MM.1S (cell line): ENCODE measurements at regions not wholly inside any gene's neighbourhood (a gene's known extent, or its start where the extent isn't known, plus 50 kb on each side); places are given as distances from the start of the nearest gene placed in this dataset.

ENCODE experiments used
- DNase-seq: peaks from one replicate; pipeline ENCODE4 v3.0.0-alpha.2; 2015
- H2AFZ ChIP-seq: fragments of 300-600 bp; sonication (generic); 2 replicates; pipeline ENCODE4 v1.6.0; 2016; ENCODE audit warnings: antibody characterized with exemption, low read length
- H3F3A ChIP-seq: fragments of 300-600 bp; sonication (generic); 2 replicates; pipeline ENCODE4 v1.6.1; 2016; ENCODE audit warnings: mild to moderate bottlenecking, antibody characterized with exemption, low read length, moderate library complexity, mixed read lengths; ENCODE audit not compliant: insufficient read depth
- H3K27ac ChIP-seq: fragments of 300-600 bp; sonication (generic); 2 replicates; pipeline ENCODE4 v1.5.1; 2016; ENCODE audit warnings: mild to moderate bottlenecking, low read length
- H3K27me3 ChIP-seq: fragments of 300-600 bp; sonication (generic); replicated peaks from 2 replicates; pipeline ENCODE4 v1.6.0; 2016; ENCODE audit warnings: low read length; ENCODE audit not compliant: insufficient read depth
- H3K36me3 ChIP-seq: fragments of 300-600 bp; sonication (generic); replicated peaks from 2 replicates; pipeline ENCODE4 v1.6.1; 2016; ENCODE audit warnings: mild to moderate bottlenecking, low read length, mixed read lengths; ENCODE audit not compliant: insufficient read depth
- H3K4me1 ChIP-seq: fragments of 300-600 bp; sonication (generic); 2 replicates; pipeline ENCODE4 v1.6.1; 2016; ENCODE audit warnings: low read length, mixed read lengths
- H3K4me2 ChIP-seq: fragments of 300-600 bp; sonication (generic); 2 replicates; pipeline ENCODE4 v1.6.0; 2016; ENCODE audit warnings: low read depth, low read length
- H3K4me3 ChIP-seq: fragments of 300-600 bp; sonication (generic); 2 replicates; pipeline ENCODE4 v1.5.1; 2016; ENCODE audit warnings: low read length, mixed read lengths
- H3K79me2 ChIP-seq: fragments of 300-600 bp; sonication (generic); 2 replicates; pipeline ENCODE4 v1.6.1; 2016; ENCODE audit warnings: mixed run types, low read length, mixed read lengths
- H3K9ac ChIP-seq: fragments of 300-600 bp; sonication (generic); 2 replicates; pipeline ENCODE4 v1.6.1; 2016; ENCODE audit warnings: low read length, mixed read lengths
- H3K9me2 ChIP-seq: fragments of 300-600 bp; sonication (generic); replicated peaks from 2 replicates; pipeline ENCODE4 v1.6.1; 2016; ENCODE audit warnings: mild to moderate bottlenecking, low read length, mixed read lengths; ENCODE audit not compliant: insufficient read depth
- H3K9me3 ChIP-seq: fragments of 300-600 bp; sonication (generic); replicated peaks from 2 replicates; pipeline ENCODE4 v1.6.1; 2016; ENCODE audit warnings: mild to moderate bottlenecking, low read length, mixed read lengths; ENCODE audit not compliant: insufficient read depth
- H4K20me1 ChIP-seq: fragments of 300-600 bp; sonication (generic); 2 replicates; pipeline ENCODE4 v1.6.1; 2016; ENCODE audit warnings: mild to moderate bottlenecking, low read length, moderate library complexity, mixed read lengths; ENCODE audit not compliant: insufficient read depth
- EZH2 ChIP-seq: fragments of 300-600 bp; sonication (generic); optimal IDR thresholded peaks from 2 replicates; pipeline ENCODE3; 2017; ENCODE audit warnings: low read depth, mild to moderate bottlenecking, antibody characterized with exemption, low read length, mixed read lengths
- EZH2phosphoT487 ChIP-seq: fragments of 300-600 bp; sonication (generic); IDR thresholded peaks from 2 replicates; pipeline ENCODE4 v1.6.1; 2018; ENCODE audit warnings: antibody characterized with exemption, low read length
- TF ChIP-seq, protein P1 (sequence below): fragments of 300-600 bp; sonication (generic); IDR thresholded peaks from 2 replicates; pipeline ENCODE4 v1.5.1; 2016; ENCODE audit warnings: antibody characterized with exemption, low read length, mixed read lengths

DNA sequence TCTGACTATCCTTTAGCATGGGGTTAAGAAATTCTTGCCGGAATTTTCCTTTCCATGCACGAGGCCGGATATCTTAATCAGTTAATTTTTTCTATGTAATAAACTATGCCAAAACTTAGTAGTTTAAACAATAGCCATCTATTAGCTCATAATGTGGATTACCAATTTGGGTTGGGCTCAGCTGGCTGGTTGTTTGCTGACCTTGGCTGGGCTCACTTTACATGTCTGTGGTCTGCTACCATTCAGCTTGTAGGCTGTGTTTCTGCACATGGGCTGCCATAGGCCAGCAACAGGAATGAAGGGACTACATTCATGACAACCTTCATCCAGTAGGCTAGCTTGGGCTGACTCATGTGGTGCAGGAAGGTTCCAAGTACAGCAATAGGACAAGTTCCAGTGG is 56.0 kb upstream of the NTPCR start:
- Histone ChIP-seq H2AFZ (no peak overlapping the region), H3K9me3 (no peaks in the 10 kb centered on the region), H3K4me1 (no peaks in the 10 kb centered on the region), H4K20me1 (no peaks in the 10 kb centered on the region), H3F3A (no peaks in the 10 kb centered on the region), H3K9me2 (no peaks in the 10 kb centered on the region), H3K4me2 (no peak overlapping the region), H3K27ac (no peak overlapping the region), H3K4me3 (no peak overlapping the region), H3K36me3 (no peaks in the 10 kb centered on the region), H3K9ac (no peak overlapping the region), H3K27me3 (no peaks in the 10 kb centered on the region; the same call in 1 of the 2 replicates), H3K79me2 (no peaks in the 10 kb centered on the region)
- DNase-seq: no peak
- TF ChIP-seq, protein P1, sequence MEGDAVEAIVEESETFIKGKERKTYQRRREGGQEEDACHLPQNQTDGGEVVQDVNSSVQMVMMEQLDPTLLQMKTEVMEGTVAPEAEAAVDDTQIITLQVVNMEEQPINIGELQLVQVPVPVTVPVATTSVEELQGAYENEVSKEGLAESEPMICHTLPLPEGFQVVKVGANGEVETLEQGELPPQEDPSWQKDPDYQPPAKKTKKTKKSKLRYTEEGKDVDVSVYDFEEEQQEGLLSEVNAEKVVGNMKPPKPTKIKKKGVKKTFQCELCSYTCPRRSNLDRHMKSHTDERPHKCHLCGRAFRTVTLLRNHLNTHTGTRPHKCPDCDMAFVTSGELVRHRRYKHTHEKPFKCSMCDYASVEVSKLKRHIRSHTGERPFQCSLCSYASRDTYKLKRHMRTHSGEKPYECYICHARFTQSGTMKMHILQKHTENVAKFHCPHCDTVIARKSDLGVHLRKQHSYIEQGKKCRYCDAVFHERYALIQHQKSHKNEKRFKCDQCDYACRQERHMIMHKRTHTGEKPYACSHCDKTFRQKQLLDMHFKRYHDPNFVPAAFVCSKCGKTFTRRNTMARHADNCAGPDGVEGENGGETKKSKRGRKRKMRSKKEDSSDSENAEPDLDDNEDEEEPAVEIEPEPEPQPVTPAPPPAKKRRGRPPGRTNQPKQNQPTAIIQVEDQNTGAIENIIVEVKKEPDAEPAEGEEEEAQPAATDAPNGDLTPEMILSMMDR: no peak
- no peak for TF ChIP-seq EZH2
- TF ChIP-seq EZH2phosphoT487: no peak

DNA sequence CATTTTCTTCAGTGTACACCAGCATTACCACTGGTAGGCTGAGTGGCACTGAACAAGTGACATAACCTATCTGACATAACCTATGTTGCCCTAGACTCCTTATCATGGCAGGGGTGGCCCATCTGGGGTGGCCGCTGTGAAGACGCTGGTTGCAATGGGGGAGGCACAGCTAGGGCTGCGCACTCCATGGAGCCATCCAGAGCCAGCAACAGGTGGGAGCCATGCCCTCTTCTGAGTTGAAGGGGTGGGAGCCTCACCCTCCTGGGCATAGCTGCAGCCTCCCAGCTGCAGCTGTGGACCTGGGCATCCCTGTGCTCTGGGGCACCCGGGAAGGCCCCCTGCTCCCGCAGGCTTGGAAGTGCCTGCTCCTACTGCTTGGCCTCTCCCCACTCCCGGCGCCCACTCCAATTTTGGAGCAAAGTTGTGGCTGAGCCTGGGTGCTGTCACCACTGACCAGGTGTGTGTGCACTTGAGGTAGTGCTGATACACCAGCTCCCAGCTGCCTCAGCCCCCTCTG is 52.4 kb upstream of the NTPCR start:
- Histone ChIP-seq H3K4me2 (no peak overlapping the region), H3F3A (peaks cover 9% of the 10 kb centered on the region), H3K4me1 (peaks cover 16% of the 10 kb centered on the region), H3K9me3 (no peaks in the 10 kb centered on the region), H3K79me2 (no peaks in the 10 kb centered on the region), H3K4me3 (no peak overlapping the region), H2AFZ (no peak overlapping the region), H4K20me1 (no peaks in the 10 kb centered on the region), H3K36me3 (no peaks in the 10 kb centered on the region), H3K27me3 (peaks cover 19% of the 10 kb centered on the region), H3K9me2 (no peaks in the 10 kb centered on the region), H3K27ac (no peak overlapping the region), H3K9ac (no peak overlapping the region)
- DNase-seq: no peak
- no peak for TF ChIP-seq EZH2phosphoT487
- no peak for TF ChIP-seq EZH2
- TF ChIP-seq, protein P1: no peak

DNA sequence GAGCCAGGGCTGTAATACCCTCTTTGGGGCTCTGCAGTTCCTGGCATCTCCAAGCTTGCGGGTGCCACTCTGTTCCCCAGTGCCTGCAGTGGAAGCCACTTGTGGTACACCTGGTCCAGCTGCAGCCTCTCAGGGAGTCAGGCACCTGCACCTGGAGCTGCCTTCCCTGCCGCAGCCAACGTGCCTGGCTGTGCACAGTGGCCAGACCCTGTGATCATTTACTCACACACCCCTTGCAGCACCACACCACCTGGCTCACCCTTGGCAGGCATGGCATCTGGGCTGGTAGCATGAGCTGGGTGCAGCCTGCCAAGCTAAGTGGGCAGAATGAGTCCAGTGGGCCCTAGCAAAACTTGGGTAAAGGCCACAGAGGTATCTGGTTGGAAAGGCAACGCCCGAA is 51.1 kb upstream of the NTPCR start:
- H3K9me3 ChIP-seq: no peaks in the 10 kb centered on the region
- peaks cover 9% of the 10 kb centered on the region for H3F3A ChIP-seq
- no peaks in the 10 kb centered on the region for H3K79me2 ChIP-seq
- H3K4me1 ChIP-seq: peaks cover 16% of the 10 kb centered on the region
- H3K36me3 ChIP-seq: no peaks in the 10 kb centered on the region
- no peak for DNase-seq
- no peaks in the 10 kb centered on the region for H4K20me1 ChIP-seq
- no peak overlapping the region for H2AFZ ChIP-seq
- H3K27ac ChIP-seq: no peak overlapping the region
- TF ChIP-seq, protein P1: no peak
- no peak for TF ChIP-seq EZH2phosphoT487
- TF ChIP-seq EZH2: no peak
- H3K4me2 ChIP-seq: no peak overlapping the region
- H3K27me3 ChIP-seq: peaks cover 19% of the 10 kb centered on the region
- H3K4me3 ChIP-seq: no peak overlapping the region
- no peak overlapping the region for H3K9ac ChIP-seq
- H3K9me2 ChIP-seq: no peaks in the 10 kb centered on the region
